SK-N-SH treated with all-trans-retinoic acid at 6 μM for 48 hours (cell line): ENCODE measurements at regions not wholly inside any gene's neighbourhood (a gene's known extent, or its start where the extent isn't known, plus 50 kb on each side); places are given as distances from the start of the nearest gene placed in this dataset.

Source experiments
- PPARA ChIP-seq: fragments of 250-450 bp; sonication (Bioruptor Pico); IDR thresholded peaks from 2 replicates; pipeline ENCODE4 v1.5.0; 2020; ENCODE audit warnings: mild to moderate bottlenecking, borderline replicate concordance
- RARB ChIP-seq: fragments of 250-450 bp; sonication (Bioruptor Pico); IDR thresholded peaks from 2 replicates; pipeline ENCODE4 v1.8.0; 2021; ENCODE audit warnings: mild to moderate bottlenecking, moderate library complexity
- SNAI2 ChIP-seq: fragments of 250-450 bp; sonication (Bioruptor Pico); IDR thresholded peaks from 2 replicates; pipeline ENCODE4 v1.5.0; 2020; ENCODE audit warnings: mild to moderate bottlenecking, moderate library complexity
- ZFP3 ChIP-seq: fragments of 250-450 bp; sonication (Bioruptor Pico); IDR thresholded peaks from 2 replicates; pipeline ENCODE4 v1.5.0; 2020; ENCODE audit warnings: mild to moderate bottlenecking, moderate library complexity
- TF ChIP-seq, protein P1 (sequence below): fragments of 250-450 bp; sonication (Bioruptor Pico); IDR thresholded peaks from 2 replicates; pipeline ENCODE4 v1.8.0; 2020; ENCODE audit warnings: mild to moderate bottlenecking, moderate library complexity, borderline replicate concordance

DNA sequence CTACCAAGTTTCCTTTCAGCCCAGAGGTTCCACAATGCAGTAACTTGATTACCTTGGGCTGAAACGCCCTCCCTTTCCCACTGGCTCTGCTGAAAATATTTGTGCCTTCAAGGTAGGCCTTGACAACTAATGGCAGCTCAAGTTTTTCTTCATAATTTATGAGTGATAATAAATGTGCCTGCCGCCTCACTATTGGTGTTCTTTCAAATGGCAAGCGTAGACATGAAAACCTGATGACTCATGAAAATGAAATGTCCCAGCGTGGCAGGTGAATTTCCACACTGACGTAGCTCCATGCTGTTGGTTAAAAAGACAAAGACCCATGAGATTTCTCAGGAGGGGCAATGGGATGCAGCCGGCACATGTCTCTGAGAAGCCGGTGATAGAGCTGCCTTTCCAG is 107.2 kb upstream of the GGTLC1 start:
- TF ChIP-seq, protein P1, sequence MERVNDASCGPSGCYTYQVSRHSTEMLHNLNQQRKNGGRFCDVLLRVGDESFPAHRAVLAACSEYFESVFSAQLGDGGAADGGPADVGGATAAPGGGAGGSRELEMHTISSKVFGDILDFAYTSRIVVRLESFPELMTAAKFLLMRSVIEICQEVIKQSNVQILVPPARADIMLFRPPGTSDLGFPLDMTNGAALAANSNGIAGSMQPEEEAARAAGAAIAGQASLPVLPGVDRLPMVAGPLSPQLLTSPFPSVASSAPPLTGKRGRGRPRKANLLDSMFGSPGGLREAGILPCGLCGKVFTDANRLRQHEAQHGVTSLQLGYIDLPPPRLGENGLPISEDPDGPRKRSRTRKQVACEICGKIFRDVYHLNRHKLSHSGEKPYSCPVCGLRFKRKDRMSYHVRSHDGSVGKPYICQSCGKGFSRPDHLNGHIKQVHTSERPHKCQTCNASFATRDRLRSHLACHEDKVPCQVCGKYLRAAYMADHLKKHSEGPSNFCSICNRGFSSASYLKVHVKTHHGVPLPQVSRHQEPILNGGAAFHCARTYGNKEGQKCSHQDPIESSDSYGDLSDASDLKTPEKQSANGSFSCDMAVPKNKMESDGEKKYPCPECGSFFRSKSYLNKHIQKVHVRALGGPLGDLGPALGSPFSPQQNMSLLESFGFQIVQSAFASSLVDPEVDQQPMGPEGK (CRISPR knock-in tag): no peak
- TF ChIP-seq RARB (CRISPR knock-in tag) (no peak), ZFP3 (CRISPR knock-in tag) (no peak), SNAI2 (CRISPR knock-in tag) (no peak), PPARA (CRISPR knock-in tag) (no peak)
